ENCODE measurements at regions not wholly inside any gene's neighbourhood (a gene's known extent, or its start where the extent isn't known, plus 50 kb on each side); places are given as distances from the start of the nearest gene placed in this dataset.
"Not testable (repeated sequence)": the region's sequence is repeated elsewhere in the genome, so short reads cannot be mapped to it uniquely, and the experiment has no call there.

DNA sequence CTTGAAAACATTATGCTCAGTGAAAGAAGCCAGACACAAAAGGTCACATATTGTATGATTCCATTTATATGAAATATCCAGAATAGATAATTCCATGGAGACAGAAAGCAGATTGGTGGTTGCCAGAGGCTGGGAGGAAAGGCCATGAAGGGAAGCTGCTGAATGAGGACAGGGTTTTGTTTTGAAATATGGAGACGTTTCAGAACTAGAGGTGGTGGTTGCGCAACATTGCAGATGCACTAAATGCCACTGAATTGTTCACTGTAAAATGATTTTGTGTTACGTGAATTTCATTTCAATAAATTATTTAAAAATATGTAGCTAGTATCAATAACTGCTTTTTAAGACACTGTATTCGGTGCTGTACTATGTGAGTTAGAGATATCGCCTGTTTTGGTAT lies 101.7 kb upstream of the ZNF236 start:
- DNase-seq: no peak

DNA sequence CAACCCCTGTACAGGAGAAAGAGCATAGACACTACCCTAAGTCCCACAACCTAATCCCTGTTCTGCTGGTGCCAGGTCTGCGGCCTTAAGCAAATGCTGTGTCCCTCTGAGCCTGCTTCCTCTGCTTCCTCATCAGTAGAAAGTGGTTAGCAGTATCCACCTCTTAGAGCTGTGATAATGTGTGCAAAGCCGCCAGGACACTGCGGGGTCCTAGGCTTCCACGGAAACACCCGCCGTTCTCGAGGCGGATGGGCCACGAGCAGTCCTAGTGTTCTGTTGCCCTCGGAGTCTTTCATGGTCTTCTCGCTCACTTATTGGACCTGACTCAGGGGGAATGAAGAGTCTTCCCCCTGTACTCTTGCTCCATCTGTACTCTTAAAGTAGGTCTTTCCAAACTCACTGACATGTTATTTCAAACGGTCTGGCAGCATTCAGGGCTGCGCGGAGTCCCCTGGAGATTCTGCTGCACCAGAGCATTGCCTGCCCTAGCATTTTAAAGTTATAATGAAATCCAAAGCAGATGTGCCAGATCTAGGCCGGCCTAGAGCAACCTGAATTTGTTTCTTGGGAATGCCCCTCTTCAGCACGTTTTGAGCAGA lies 107.2 kb upstream of the ZNF236 start:
- no peak for DNase-seq

DNA sequence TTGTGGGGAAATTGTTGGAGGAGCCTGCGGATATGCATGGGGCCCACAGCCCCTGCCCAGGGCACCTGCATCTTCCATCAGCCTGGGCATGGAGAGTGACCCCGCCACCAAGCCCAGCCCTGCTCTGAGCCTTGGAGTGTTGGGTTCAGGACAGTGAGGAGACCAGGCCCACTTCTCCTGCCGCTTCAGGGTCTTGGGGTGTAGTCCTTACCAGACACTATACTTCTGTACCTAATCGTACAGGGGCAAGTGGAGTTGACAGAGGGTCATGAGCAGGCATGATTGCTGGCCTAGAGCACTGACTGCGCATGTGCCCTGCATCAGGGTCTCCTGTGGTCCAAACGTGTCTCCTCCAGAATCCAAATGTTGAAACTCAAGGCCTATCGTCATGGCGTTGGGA lies 108.9 kb upstream of the ZNF236 start:
- no peak for DNase-seq

DNA sequence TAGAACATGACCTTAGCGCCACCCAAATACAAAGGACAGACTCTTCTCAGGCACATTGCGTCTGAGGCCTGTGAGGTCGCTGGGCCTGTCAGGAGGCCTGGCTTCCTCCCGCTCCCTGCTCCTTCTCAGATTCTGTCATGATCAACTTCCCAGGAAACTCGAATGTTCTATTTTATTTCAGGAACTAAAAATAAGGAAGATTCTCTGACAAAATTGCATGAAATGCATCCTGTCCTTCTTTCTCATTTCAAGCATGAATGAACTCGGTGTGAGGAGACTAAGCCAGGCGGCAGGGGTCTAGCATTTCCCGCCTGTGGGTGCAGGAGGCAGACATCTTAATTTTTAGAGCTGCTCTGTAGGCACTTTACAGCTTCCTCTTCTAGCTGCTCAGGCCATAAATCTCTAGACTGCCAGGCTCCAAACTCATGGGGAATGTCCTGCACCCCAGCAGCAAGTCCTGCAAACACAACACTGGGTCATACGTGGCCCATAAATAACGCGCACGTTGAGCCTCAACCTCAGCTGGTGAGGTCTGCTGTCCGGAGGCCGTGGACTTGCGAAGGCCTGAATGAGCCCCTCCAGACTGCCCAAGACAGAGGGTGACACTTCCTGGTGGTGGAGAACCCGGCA lies 109.7 kb upstream of the ZNF236 start:
- no peak for DNase-seq

DNA sequence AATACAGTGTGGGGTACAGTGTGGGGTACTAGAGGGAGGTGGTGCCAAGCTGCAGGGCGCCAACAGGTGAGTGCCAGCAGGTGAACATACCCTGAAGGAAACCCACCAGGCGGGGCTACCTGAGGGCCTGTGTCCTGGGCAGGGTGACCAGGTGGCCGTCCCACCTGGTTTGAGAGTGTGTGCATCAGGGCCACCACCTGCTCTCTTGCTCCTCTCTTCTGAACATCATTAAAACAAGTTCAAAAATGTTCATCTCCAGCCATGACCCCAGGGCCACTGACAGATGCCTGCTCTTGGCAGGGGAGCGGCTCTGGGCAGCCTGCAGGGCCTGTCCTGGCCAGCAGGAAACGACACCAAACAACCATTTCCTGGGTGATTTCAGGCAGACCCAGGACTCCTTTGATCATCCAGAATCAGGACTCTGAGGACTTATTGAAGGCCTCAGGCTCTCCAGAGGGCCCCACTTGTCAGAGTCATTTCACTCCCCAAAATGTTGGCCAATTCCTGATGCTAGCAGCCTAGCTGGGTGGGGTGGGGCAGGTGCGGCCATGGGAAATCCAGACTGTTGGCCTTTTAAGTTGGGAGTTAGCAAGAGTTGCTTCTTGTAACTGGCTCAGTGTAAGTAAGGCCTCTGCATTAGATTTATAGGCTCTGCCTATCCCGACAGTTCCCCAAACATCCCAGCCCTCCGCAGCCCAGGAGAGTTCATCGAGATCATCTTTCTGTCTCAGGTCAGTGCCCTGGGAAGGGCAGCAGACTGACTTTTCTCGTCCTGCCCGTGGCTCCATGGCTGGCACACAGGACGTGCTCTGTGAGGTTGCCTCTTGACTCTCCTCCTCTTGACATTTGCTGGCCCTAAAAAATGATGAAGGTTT lies 111.5 kb upstream of the ZNF236 start:
- DNase-seq: no peak

DNA sequence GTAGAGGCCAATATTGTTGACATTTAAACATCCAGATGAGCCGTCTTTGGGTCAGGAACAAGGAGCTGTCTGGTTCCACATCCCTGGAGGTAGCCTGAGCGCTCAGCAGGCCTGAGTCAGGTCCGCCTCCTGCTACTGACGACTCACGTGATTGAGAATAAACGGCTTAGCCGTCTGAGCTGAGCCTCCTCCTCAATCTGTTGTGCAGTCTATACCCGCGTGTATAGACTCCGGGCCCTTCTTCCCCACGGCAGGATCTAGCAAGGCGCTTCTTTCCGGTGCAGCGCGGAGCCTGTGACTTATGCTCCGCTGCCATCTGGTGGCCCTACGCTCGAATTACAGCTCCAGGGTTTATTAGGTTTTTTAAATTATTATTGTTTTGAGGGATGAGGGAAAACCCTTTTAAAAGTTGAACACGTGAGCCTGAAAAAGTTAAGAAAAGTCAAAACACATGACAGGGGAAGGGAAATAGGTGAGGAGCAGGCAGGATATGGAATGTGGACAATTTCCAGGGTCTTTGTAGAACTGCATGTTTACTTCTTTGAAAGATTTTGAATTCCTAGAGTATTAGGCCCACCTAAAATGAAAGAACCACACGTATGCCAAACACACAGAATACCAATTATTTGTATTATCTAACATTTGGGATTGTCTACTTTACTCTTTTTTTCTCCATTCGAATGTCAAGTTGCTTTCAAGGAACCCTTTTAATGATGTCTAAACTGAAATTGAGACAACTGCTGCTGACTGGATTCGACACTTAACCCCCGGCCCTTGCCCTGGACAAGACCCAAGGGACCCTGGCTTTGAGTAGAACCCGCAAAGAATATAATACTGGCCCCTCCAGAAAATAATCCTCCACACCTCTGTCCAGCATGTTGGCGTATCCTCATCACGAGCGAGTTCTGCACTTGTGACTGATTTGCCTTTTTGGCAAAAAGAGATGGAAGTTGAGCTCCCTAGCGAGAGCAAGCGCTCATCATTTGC lies 112.4 kb upstream of the ZNF236 start:
- DNase-seq: peak; percentile 43 to 45

DNA sequence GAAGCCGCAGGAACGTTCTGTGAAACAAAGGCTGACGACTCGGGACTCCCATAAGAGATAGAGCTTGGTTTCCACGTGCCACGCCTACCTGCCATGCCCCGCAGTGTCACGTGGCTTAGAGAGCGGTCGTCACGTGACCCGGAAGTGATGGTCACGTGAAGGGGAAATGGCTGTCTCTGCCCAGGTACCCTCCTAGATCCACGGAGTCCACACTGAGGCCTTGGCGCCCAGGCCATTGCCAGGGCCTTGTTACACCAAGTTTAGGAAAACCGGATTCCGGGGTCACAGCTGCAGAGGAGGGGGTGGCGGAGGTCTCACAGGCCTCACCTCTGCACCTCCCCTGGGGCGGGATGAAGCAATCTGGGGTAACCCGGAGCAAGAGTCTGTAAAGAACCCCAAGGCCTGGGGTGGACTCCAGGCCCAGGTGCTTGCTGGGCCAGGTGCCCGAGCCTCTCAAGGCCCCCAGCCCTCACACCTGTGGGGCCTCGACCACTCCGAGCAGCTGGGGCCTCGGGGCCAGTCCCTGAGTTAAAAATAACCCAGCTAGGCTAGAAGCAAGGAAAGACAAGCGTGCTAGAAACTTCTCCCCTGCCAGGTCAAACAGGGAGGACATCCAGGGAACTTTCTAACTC lies 113.5 kb upstream of the ZNF236 start:
- DNase-seq: no peak

DNA sequence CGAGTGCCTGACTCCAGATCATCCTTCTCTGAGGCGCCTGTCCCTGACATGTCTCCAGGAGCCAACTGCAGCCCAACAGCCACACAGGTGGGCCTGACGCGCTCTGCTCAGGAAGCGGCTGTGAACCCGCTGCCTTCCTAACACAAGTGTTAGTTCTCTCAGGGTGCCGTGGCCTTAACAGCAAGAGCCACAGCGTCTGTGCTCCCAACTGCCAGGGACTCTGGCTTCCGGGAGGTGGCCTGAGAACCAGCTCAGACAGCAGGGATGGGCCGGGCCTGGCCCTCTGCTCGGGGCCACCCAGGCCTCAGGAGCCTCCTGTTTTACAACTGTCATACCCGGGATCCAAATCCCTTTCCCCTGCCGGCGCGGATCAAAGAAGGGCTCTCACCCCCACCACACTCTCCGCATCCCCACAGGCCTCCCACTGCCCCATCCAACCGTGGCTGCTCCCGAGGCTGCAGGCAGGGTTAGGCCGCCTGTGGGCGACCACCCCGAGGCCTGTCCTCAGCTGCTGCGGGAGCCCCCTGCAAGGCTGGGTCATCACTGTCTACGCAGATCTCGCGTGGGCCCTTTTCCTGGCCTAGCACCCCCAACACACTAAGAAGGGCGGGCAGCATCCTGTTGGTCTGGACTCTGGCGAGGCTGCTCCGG lies 114.2 kb upstream of the ZNF236 start:
- no peak for DNase-seq

DNA sequence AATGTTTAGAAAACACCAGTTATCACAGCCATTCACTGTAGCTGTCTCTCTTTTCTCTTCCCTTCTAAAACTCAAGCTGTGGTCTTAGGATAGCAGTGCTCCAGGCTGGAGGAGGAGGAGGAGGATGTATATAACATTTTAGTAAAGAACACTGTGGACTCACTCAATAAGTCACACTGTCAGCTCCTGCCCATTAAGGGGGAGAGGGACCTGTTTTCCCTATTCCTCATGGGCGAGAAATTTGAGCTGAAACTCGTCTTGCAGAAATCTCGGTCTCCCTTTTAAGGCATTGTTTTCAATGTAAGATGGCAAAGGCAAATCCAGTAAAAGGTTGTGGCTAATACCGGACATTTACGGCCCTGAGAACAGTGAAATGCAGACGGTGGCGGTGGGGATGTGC lies 114.8 kb upstream of the ZNF236 start:
- DNase-seq: no peak

DNA sequence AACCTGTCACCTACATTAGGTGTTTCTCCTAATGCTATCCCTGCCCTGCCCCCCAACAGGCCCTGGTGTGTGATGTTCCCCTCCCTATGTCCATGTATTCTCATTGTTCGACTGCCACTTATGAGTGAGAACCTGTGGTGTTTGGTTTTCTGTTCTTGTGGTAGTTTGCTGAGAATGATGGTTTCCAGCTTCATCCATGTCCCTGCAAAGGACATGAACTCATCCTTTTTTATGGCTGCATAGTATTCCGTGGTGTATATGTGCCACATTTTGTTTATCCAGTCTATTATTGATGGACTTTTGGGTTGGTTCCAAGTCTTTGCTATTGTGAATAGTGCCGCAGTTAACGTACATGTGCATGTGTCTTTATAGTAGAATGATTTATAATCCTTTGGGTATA lies 117.8 kb upstream of the ZNF236 start:
- not testable (repeated sequence) for DNase-seq

DNA sequence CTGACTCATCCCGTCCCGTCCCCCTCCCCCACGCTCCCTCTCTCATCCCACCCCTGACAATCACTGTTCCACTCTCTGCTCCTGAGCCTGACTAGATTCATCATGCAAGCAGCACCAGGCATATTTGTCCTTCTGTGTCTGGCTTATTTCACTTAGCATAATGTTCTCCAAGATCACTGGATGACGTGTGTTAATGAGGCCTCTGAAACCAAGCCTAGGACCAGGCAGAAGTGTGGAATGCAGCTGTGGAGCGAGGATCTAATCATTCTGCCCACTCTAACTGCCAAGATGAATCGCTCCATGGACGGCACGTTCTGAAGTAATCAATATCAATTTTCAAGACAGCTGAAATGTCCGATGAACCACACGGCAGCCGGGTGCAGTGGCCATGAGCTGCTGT lies 122.4 kb upstream of the ZNF236 start:
- no peak for DNase-seq

DNA sequence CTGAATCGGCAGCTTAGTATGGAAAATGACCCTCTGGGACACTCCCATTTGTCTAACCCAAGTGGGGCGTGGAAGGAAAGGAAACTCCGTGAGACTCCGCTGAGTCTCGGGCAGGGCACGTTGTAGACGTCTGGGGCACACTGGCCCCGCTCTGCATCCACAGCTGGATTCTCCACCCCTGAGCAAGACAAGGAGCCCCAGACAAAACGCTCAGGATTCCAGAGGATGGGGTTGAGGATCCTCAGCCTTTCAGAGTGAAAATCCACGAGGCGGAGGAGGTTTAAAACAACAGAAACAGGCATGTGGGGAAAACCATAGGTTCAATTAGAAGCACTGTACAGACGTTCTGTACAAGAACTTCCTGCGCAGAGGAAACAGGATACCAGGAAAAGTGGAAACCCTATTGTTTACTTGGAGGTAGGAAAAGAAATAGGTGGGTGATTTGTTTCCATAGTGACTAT lies 124.9 kb upstream of the ZNF236 start:
- DNase-seq: no peak

DNA sequence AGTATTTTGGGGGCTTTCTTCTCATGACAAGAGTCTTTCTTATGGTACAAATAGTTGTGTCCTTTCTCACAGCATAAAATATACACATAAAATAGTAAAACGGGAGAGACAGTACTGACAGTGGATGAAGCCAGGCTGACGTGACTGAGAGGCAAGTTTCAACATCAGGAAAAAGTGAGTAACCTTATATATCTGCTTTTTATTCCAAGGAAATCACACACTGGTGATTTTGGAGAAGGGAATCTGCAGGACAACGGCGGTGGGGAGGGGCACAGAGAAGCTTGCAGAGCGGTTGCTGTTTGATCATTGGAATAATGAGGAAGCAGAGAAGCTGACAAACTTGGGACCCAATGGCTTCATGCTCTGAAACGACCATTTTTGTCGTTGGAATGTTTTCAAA lies 130.6 kb upstream of the ZNF236 start:
- DNase-seq: no peak

DNA sequence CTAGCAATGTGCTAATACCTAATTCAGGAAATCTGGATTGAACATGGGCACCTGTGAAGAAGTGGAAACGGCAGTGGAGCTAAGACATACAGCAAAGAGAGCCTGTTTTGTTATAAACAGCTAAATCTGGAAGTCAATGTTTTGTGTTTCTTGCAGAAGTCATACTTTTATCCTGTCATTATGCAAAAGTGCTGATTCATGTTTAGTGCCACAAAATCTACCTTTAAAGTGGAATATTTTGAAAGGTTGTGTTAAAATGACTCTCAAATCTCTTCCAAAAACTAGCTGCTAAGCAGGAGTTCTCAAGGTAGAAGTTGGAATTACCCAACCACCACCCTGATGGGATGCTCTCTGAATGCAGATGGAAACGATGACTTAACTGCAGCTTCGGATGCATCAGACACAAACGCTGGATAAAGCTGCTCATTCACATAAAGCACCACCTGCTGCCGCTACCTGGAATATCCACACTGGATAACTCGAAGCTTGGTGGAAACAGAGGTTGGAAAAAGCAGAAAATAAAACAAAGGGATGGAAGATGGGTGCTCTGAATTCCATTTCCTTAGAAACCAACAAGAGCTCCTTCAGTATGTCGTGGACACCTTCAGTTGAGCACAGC lies 132.6 kb upstream of the ZNF236 start:
- no peak for DNase-seq

DNA sequence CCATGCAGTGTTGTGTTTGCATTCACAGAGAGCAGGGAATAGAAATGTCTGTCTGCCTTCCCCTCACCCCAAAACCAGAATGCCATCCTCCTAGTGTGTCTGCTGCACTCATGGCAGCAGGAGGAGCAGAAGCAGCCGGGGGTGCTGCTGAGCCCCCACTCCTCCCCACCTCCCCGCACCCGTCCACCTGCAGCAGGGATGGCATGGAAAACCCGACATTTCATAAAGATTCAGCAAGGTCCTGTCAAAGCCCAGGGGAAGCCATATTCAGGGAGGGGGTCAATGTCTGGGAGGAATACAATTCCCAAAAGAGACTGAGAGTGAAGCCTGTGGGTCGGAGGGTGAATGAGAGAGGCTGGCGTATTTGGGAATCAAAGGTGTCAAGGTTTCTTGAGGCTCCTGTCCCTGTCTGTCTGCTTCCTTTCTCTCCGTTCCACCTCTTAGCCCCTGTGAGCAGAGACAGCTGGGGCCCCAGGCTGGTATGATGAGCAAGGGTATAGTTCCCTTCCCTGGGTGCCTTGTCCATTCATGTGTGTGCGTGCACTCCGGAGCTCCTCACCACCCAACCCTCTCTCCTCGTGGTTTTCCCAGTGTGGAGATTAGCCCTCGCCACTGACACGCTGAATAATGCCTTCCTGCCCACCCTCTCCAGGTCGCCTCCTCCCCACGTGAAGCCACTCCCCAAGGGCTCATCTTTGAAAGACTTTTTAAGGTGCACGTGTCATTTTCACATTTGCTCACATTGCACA lies 133.5 kb upstream of the ZNF236 start:
- DNase-seq: no peak

DNA sequence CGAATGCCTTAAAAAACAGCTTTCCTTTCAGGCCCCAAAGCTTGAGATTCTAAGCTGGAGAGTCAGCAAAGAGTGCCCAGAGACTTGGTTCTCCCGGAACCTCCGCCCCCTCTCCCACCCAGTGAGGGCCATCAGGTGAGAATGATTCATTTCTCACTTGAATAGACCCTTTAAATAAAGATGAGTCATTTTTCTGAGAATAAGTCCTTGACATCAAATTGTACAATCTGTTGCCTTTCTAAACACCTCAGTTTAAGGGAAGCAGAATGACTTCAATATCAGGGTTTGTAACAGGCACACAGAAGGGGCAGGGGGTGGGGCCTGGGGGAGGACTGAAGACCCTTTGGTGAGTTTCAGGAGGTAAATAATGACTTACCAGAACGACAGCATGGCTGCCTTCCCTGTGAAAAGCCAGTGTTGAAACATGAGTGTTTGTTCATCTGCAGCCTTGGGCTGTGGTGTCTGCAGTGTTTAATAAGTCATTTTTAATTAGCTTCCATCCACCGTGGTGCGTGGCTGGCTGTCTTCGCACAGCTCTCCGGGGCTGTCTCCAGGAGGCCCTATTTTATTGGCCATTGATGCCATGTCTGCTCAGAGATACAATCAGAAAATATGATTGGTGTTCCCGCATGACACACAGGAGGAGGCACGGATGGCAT lies 134.9 kb upstream of the ZNF236 start:
- DNase-seq: no peak

DNA sequence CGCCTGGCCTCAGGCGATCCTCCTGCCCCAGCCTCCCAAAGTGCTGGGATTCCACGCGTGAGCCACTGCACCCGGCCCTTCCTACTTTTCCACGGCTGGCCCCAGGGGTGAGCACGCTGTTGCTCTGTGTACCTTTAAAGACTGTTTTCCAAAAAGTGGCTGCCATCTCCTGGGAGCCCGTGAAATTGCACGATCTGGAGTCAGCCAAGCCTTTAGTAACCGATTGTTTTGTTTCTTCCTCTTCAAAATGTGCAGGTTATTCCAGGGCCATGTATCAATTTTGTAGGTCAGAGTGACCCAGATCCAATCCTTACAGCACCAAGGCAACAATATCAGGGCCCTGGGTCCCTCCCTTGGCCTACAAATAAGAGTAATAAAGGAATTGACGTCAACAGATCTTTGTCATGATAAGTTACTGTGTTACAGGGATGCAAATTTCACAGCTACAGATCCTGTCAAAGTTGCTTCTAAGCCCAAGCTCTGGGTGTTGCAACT lies 135.6 kb upstream of the ZNF236 start:
- no peak for DNase-seq

DNA sequence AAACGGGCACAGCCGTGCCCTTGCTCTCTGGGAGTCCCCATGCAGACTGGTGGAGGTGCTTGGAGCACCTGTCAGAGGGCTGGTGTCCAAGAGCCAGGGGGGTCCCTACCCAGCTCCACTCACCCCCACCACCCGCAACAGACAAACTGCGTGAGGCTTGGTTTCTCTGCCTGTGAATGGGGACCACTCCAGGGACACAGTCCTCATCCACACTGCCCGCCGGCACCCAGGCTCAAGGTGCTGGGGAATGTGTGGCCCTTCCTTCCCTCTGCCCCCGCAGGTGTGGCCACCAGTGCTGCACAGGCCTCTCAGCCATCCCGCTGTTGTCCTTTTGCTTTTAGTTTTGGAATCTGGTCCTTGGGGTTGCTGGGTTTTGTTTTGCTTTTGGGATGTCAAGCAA lies 136.5 kb upstream of the ZNF236 start:
- no peak for DNase-seq

DNA sequence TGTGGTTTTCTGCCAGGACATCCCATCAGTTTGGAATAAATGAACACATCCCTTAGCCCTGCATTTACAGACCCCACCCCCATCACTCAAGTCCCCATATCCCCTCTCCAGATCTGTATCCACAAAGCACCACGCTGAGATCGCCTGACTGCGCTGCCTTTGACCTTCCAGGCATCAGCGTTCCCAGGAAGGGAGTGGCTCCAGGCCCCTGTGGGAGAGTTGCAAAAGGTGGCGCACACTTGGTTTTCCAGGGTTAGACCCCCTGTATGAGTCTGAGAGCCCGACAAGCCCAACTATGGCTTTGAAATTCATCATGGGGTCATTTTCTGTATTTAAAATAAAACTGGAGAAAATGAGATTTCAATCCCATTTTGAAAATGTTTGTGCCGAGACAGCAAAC lies 137.0 kb upstream of the ZNF236 start:
- DNase-seq: no peak

DNA sequence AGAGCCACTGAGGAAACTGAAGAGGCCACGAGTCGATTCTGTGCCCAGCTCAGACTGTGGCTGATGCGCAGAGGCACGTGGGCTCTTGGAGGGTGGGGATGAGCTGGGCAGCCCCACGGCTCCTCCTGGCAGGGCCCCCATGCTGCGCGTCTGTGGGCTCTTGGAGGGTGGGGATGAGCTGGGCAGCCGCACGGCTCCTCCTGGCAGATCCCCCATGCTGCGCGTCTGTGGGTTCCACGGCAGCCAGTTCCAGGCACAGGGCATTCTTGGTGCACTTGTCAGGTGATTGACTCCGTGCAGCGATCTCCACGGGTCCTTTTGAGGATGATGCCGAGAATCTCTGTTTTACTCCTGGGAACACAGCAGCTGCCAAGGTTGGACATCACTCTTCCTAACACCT lies 138.1 kb upstream of the ZNF236 start:
- no peak for DNase-seq

Measured in activated CD4-positive, alpha-beta T cell treated with anti-CD3 and anti-CD28 coated beads, Interleukin-2, amount 50 U/mL, for 4 hours (primary cell).